Nephron (organoid): ENCODE measurements at regions not wholly inside any gene's neighbourhood (a gene's known extent, or its start where the extent isn't known, plus 50 kb on each side); places are given as distances from the start of the nearest gene placed in this dataset.

ENCODE experiments used
- H3K27ac Mint-ChIP-seq, 3 experiments: 2 replicates each; pipeline ENCODE4 v1.8.0; 2020; ENCODE audit warnings: mixed read lengths in 3 of 3, mild to moderate bottlenecking in 2 of 3, moderate library complexity in 1 of 3
- H3K27me3 Mint-ChIP-seq: 2 replicates; pipeline ENCODE4 v1.8.0; 2021; ENCODE audit warnings: low read depth, mild to moderate bottlenecking, moderate library complexity, mixed read lengths
- H3K36me3 Mint-ChIP-seq: 2 replicates; pipeline ENCODE4 v1.8.0; 2020; ENCODE audit warnings: low read depth, mixed read lengths
- H3K4me1 Mint-ChIP-seq: 2 replicates; pipeline ENCODE4 v1.8.0; 2020; ENCODE audit warnings: mixed read lengths
- H3K4me3 Mint-ChIP-seq, 3 experiments: 2 replicates each; pipeline ENCODE4 v1.8.0; 2020; ENCODE audit warnings: mild to moderate bottlenecking in 3 of 3, mixed read lengths in 3 of 3, moderate library complexity in 2 of 3
- H3K9me3 Mint-ChIP-seq: 2 replicates; pipeline ENCODE4 v1.8.0; 2020; ENCODE audit warnings: mixed read lengths
- CTCF ChIP-seq, 3 experiments: fragments of 200-600 bp; sonication (generic); IDR thresholded peaks; one replicate each; pipeline ENCODE4 v1.5.0; 2021; ENCODE audit warnings: antibody characterized with exemption in 3 of 3; ENCODE audit not compliant: unreplicated experiment in 3 of 3

- TF ChIP-seq CTCF (IDR thresholded peaks at IDR 0.05; ENCODE audit: unreplicated experiment in 3 of 3) = no peak
- Mint-ChIP-seq H3K9me3 (no peaks in the 10 kb centered on the region), H3K4me1 (peaks cover 53% of the 10 kb centered on the region), H3K36me3 (no peaks in the 10 kb centered on the region), H3K27me3 (peaks cover 10% of the 10 kb centered on the region), H3K27ac (no peak overlapping the region), H3K4me3 (no peak overlapping the region)
Measured at GRCh38 chr20:39855056-39855455, 834.0 kb downstream of the MAFB start.

GRCh38 chr20:39853636-39854035 is 835.4 kb downstream of the MAFB start:
- Mint-ChIP-seq H3K4me1 (peaks cover 61% of the 10 kb centered on the region), H3K9me3 (no peaks in the 10 kb centered on the region), H3K36me3 (no peaks in the 10 kb centered on the region), H3K27ac (peak overlapping the region; percentile 70 to 87 (median 73)), H3K4me3 (no peak overlapping the region), H3K27me3 (peaks cover 10% of the 10 kb centered on the region)
- TF ChIP-seq CTCF (IDR thresholded peaks at IDR 0.05; ENCODE audit: unreplicated experiment in 3 of 3) = no peak

- H3K27me3 Mint-ChIP-seq = peaks cover 10% of the 10 kb centered on the region
- peaks cover 57% of the 10 kb centered on the region for H3K4me1 Mint-ChIP-seq
- H3K9me3 Mint-ChIP-seq = no peaks in the 10 kb centered on the region
- no peak for TF ChIP-seq CTCF (IDR thresholded peaks at IDR 0.05; ENCODE audit: unreplicated experiment in 3 of 3)
- no peak overlapping the region for H3K4me3 Mint-ChIP-seq
- no peaks in the 10 kb centered on the region for H3K36me3 Mint-ChIP-seq
- H3K27ac Mint-ChIP-seq = peak overlapping the region; percentile 70 to 87 (median 73)
Measured at GRCh38 chr20:39853050-39853449, 836.0 kb downstream of the MAFB start.

- no peaks in the 10 kb centered on the region for H3K36me3 Mint-ChIP-seq
- peaks cover 15% of the 10 kb centered on the region for H3K27me3 Mint-ChIP-seq
- H3K4me3 Mint-ChIP-seq = no peak overlapping the region
- no peak for TF ChIP-seq CTCF (IDR thresholded peaks at IDR 0.05; ENCODE audit: unreplicated experiment in 3 of 3)
- H3K4me1 Mint-ChIP-seq = peaks cover 42% of the 10 kb centered on the region
- H3K27ac Mint-ChIP-seq = peak overlapping the region; percentile 82 to 97 (median 87)
- no peaks in the 10 kb centered on the region for H3K9me3 Mint-ChIP-seq
Measured at GRCh38 chr20:39851459-39851858, 837.6 kb downstream of the MAFB start.

GRCh38 chr20:39850821-39851330 is 838.2 kb downstream of the MAFB start:
- no peak overlapping the region for H3K4me3 Mint-ChIP-seq
- no peaks in the 10 kb centered on the region for H3K36me3 Mint-ChIP-seq
- H3K4me1 Mint-ChIP-seq = peaks cover 37% of the 10 kb centered on the region
- H3K27me3 Mint-ChIP-seq = peaks cover 13% of the 10 kb centered on the region
- no peak for TF ChIP-seq CTCF (IDR thresholded peaks at IDR 0.05; ENCODE audit: unreplicated experiment in 3 of 3)
- peak overlapping the region; percentile 82 to 97 (median 87) for H3K27ac Mint-ChIP-seq
- H3K9me3 Mint-ChIP-seq = no peaks in the 10 kb centered on the region

GRCh38 chr20:39850246-39850645 is 838.8 kb downstream of the MAFB start:
- H3K9me3 Mint-ChIP-seq = no peaks in the 10 kb centered on the region

More at GRCh38 chr20:39850246-39850645, 838.8 kb downstream of the MAFB start:
- H3K27ac Mint-ChIP-seq = peak overlapping the region; percentile 82 to 97 (median 87)
- no peak overlapping the region for H3K4me3 Mint-ChIP-seq
- H3K27me3 Mint-ChIP-seq = peaks cover 11% of the 10 kb centered on the region
- no peak for TF ChIP-seq CTCF (IDR thresholded peaks at IDR 0.05; ENCODE audit: unreplicated experiment in 3 of 3)
- H3K36me3 Mint-ChIP-seq = no peaks in the 10 kb centered on the region
- peaks cover 34% of the 10 kb centered on the region for H3K4me1 Mint-ChIP-seq
